ENCODE measurements at regions not wholly inside any gene's neighbourhood (a gene's known extent, or its start where the extent isn't known, plus 50 kb on each side); places are given as distances from the start of the nearest gene placed in this dataset.

DNA sequence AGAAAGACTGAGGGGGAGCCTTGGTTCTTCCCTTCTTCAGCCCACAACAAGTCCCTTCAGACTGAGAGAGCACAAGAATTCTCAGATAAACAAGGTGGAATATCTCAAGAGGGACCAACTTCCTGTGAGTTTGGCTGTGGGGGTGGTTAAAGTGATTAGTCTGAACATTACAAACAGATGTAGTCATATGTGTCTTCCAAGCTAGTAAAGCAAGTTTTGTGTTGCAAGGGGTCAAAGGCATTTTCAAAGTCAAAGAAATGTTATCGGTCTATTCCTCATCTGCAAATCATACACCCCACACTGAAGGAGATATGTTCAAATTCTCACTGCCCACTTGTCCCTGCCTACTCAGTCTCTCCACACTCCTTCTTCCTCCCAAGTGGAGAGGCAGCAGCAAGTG is 242.5 kb downstream of the FAM43A start:
- peak overlapping the region; percentile 26 for H2AFZ ChIP-seq (replicated peaks; ENCODE audit: low read length, poor library complexity)
- no CpG with 5 or more reads among the region's 1 CpG for WGBS, 2 experiments (ENCODE audit: extremely low coverage in 2 of 2, insufficient read length in 1 of 2)
- peak overlapping the region; percentile 93 for H2AK5ac ChIP-seq (ENCODE audit: low read depth, low read length)
- 0 out of 3 replicates have a peak overlapping the region, but pooled peaks have one; percentile 17 for H2BK15ac ChIP-seq (ENCODE audit: low read depth, low read length)
- H3K18ac ChIP-seq (ENCODE audit: low read depth, low read length): peak overlapping the region; percentile 69
- in situ Hi-C loops (cut with MboI; ENCODE audit: low sequenced_read_pairs): no loop called here
- DNase-seq (peak; percentile 61), ATAC-seq (ENCODE audit: low read depth) (peak; percentile 68)
- TF ChIP-seq POLR2A (IDR thresholded peaks at IDR 0.05; ENCODE audit: low read depth, low read length) (no peak), MAFK (IDR thresholded peaks at IDR 0.05; ENCODE audit: low read depth, low read length) (peak; percentile 30; the same call in 1 of the 2 replicates), MAZ (IDR thresholded peaks at IDR 0.05; ENCODE audit: borderline replicate concordance, low read depth, low read length) (no peak), CHD1 (IDR thresholded peaks at IDR 0.05; ENCODE audit: low read depth, low read length) (no peak), RCOR1 (IDR thresholded peaks at IDR 0.05; ENCODE audit: insufficient replicate concordance, low read length) (no peak), FOS (IDR thresholded peaks at IDR 0.05; ENCODE audit: low read depth, low read length) (no peak), RAD21 (IDR thresholded peaks at IDR 0.05; ENCODE audit: low read length) (no peak), NFE2L2 (IDR thresholded peaks at IDR 0.05; ENCODE audit: low read depth, low read length) (no peak), CEBPB (IDR thresholded peaks at IDR 0.05; ENCODE audit: low read depth, low read length) (peak; percentile 61; the same call in 1 of the 2 replicates), MXI1 (IDR thresholded peaks at IDR 0.05; ENCODE audit: borderline replicate concordance, low read depth, low read length) (no peak), BHLHE40 (IDR thresholded peaks at IDR 0.05; ENCODE audit: low read depth, low read length) (no peak)
- TF ChIP-seq, protein P1, sequence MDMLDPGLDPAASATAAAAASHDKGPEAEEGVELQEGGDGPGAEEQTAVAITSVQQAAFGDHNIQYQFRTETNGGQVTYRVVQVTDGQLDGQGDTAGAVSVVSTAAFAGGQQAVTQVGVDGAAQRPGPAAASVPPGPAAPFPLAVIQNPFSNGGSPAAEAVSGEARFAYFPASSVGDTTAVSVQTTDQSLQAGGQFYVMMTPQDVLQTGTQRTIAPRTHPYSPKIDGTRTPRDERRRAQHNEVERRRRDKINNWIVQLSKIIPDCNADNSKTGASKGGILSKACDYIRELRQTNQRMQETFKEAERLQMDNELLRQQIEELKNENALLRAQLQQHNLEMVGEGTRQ (IDR thresholded peaks at IDR 0.05; ENCODE audit: low read depth, low read length): no peak
- TF ChIP-seq, protein P2, sequence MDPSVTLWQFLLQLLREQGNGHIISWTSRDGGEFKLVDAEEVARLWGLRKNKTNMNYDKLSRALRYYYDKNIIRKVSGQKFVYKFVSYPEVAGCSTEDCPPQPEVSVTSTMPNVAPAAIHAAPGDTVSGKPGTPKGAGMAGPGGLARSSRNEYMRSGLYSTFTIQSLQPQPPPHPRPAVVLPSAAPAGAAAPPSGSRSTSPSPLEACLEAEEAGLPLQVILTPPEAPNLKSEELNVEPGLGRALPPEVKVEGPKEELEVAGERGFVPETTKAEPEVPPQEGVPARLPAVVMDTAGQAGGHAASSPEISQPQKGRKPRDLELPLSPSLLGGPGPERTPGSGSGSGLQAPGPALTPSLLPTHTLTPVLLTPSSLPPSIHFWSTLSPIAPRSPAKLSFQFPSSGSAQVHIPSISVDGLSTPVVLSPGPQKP (IDR thresholded peaks at IDR 0.05; ENCODE audit: borderline replicate concordance, low read depth, low read length): no peak
- intact Hi-C loops (cut with micrococcal nuclease): no loop called here
- ChIA-PET CTCF (no interaction called here), POLR2A (ENCODE audit: unreplicated experiment) (no interaction called here)
- dilution Hi-C loops (cut with HindIII; ENCODE audit: low sequenced_read_pairs, unreplicated experiment): no loop called here
- H3K36me3 ChIP-seq (ENCODE audit: control insufficient read depth, insufficient read depth, low read length): no peaks in the 10 kb centered on the region
- H3K4me3 ChIP-seq (ENCODE audit: insufficient read depth, low read depth, low read length): no peak overlapping the region
- H3K9me1 ChIP-seq (ENCODE audit: insufficient read depth, low read length): peaks cover 14% of the 10 kb centered on the region
- H3K56ac ChIP-seq (ENCODE audit: extremely low read depth, insufficient read depth, low read length): no peak overlapping the region; the same call in 1 of the 2 replicates
- H3K27me3 ChIP-seq (ENCODE audit: control insufficient read depth, insufficient read depth, low read length): no peaks in the 10 kb centered on the region; the same call in 1 of the 2 replicates
- no TSS peak for BruUV-seq (replicated peaks)
- no peaks in the 10 kb centered on the region for H4K20me1 ChIP-seq (ENCODE audit: insufficient read depth, low read length)
- H3K4ac ChIP-seq (ENCODE audit: low read depth, low read length): peak overlapping the region; percentile 80
- H4K8ac ChIP-seq (ENCODE audit: low read depth in 2 of 2, low read length in 2 of 2): peak overlapping the region in 1 of 2 experiments; percentile 53; a peak in 1 of 4 replicates
- no peak overlapping the region for H2AK9ac ChIP-seq (replicated peaks; ENCODE audit: low read depth, low read length, poor library complexity)
- H3K79me1 ChIP-seq (ENCODE audit: low read depth in 1 of 2, low read length in 2 of 2): no peaks in the 10 kb centered on the region
- no peak overlapping the region; the same call in 1 of the 2 replicates for H4K5ac ChIP-seq (ENCODE audit: low read depth, low read length)
- H3K9me3 ChIP-seq (ENCODE audit: control insufficient read depth, insufficient read depth, low read length): peaks cover 3% of the 10 kb centered on the region; the same call in 1 of the 2 replicates
- peak overlapping the region; percentile 28; the same call in 1 of the 2 replicates for H3K4me2 ChIP-seq (ENCODE audit: low read depth, low read length)
- H2BK120ac ChIP-seq (ENCODE audit: low read depth, low read length): peak overlapping the region; percentile 85
- no peak overlapping the region for H2BK5ac ChIP-seq (ENCODE audit: low read depth, low read length, poor library complexity, severe bottlenecking)
- H2BK20ac ChIP-seq (ENCODE audit: low read depth, low read length): peak overlapping the region; percentile 65; the same call in 1 of the 2 replicates
- H3K9ac ChIP-seq (ENCODE audit: low read depth, low read length): no peak overlapping the region
- peaks cover 17% of the 10 kb centered on the region for H3K4me1 ChIP-seq (ENCODE audit: control insufficient read depth, insufficient read depth, low read length)
- H3K14ac ChIP-seq (replicated peaks; ENCODE audit: low read depth, low read length): peak overlapping the region; percentile 70; the same call in 1 of the 2 replicates
- H3K23ac ChIP-seq (ENCODE audit: low read depth, low read length): no peak overlapping the region; the same call in 1 of the 2 replicates
- peak overlapping the region; percentile 35; the same call in 1 of the 2 replicates for H3K27ac ChIP-seq (ENCODE audit: insufficient read depth, low read length)
- peak overlapping the region; percentile 57 for H4K91ac ChIP-seq (ENCODE audit: insufficient read depth, low read depth, low read length)

Measured in IMR-90 (cell line).